Eye (tissue), 1 donor: ENCODE measurements at regions not wholly inside any gene's neighbourhood (a gene's known extent, or its start where the extent isn't known, plus 50 kb on each side); places are given as distances from the start of the nearest gene placed in this dataset.
"Not testable (repeated sequence)": the region's sequence is repeated elsewhere in the genome, so short reads cannot be mapped to it uniquely, and the experiment has no call there.

Experiments used
- DNase-seq: peaks from one replicate; pipeline ENCODE4 v3.0.0-alpha.2; 2015

GRCh38 chr16:17017442-17017841 lies 453.3 kb downstream of the XYLT1 start:
- no peak for DNase-seq

- peak; percentile 55 for DNase-seq
These were observed 452.2 kb downstream of the XYLT1 start for GRCh38 chr16:17018585-17018939.

GRCh38 chr16:17019366-17019765 lies 451.4 kb downstream of the XYLT1 start:
- DNase-seq, result no peak

GRCh38 chr16:17023606-17024005 lies 447.2 kb downstream of the XYLT1 start:
- no peak for DNase-seq

- DNase-seq, result no peak
These were observed 446.2 kb downstream of the XYLT1 start for GRCh38 chr16:17024514-17024913.

GRCh38 chr16:17026600-17027242 lies 444.0 kb downstream of the XYLT1 start:
- no peak for DNase-seq

GRCh38 chr16:17027488-17028129 lies 443.2 kb downstream of the XYLT1 start:
- DNase-seq, result no peak

- DNase-seq, result no peak
These were observed 441.0 kb downstream of the XYLT1 start for GRCh38 chr16:17029602-17030350.

GRCh38 chr16:17031484-17032268 lies 439.1 kb downstream of the XYLT1 start:
- DNase-seq, result no peak

GRCh38 chr16:17032332-17032731 lies 438.4 kb downstream of the XYLT1 start:
- no peak for DNase-seq

GRCh38 chr16:17034477-17035252 lies 436.1 kb downstream of the XYLT1 start:
- no peak for DNase-seq

GRCh38 chr16:17037499-17037898 lies 433.3 kb downstream of the XYLT1 start:
- DNase-seq, result peak; percentile 13

GRCh38 chr16:17038415-17038814 lies 432.3 kb downstream of the XYLT1 start:
- DNase-seq, result no peak

- DNase-seq, result not testable (repeated sequence)
These were observed 421.7 kb downstream of the XYLT1 start for GRCh38 chr16:17049109-17049508.

- no peak for DNase-seq
These were observed 420.3 kb downstream of the XYLT1 start for GRCh38 chr16:17050468-17050867.
